SK-N-SH treated with all-trans-retinoic acid at 6 μM for 48 hours (cell line): ENCODE measurements at regions not wholly inside any gene's neighbourhood (a gene's known extent, or its start where the extent isn't known, plus 50 kb on each side); places are given as distances from the start of the nearest gene placed in this dataset.

Source experiments
- CREB5 ChIP-seq: fragments of 250-450 bp; sonication (Bioruptor Pico); IDR thresholded peaks from 2 replicates; pipeline ENCODE4 v1.5.1; 2020; ENCODE audit warnings: low read depth, mild to moderate bottlenecking, moderate library complexity
- ESRRG ChIP-seq: fragments of 250-450 bp; sonication (Bioruptor Pico); IDR thresholded peaks from 2 replicates; pipeline ENCODE4 v1.6.1; 2021; ENCODE audit warnings: mild to moderate bottlenecking
- RARB ChIP-seq: fragments of 250-450 bp; sonication (Bioruptor Pico); IDR thresholded peaks from 2 replicates; pipeline ENCODE4 v1.8.0; 2021; ENCODE audit warnings: mild to moderate bottlenecking, moderate library complexity
- ZFP30 ChIP-seq: fragments of 450-650 bp; formaldehyde crosslinking; IDR thresholded peaks from 2 replicates; pipeline ENCODE4 v1.5.0; 2022; ENCODE audit warnings: mild to moderate bottlenecking, moderate library complexity

- TF ChIP-seq RARB (CRISPR knock-in tag) (no peak), ESRRG (CRISPR knock-in tag) (no peak), ZFP30 (CRISPR knock-in tag) (no peak), CREB5 (CRISPR knock-in tag) (no peak)
Measured at GRCh38 chr1:175826705-175827104, 83.3 kb upstream of the TNR start.
